GM08714 (cell line): ENCODE measurements at regions not wholly inside any gene's neighbourhood (a gene's known extent, or its start where the extent isn't known, plus 50 kb on each side); places are given as distances from the start of the nearest gene placed in this dataset.
"Not testable (repeated sequence)": the region's sequence is repeated elsewhere in the genome, so short reads cannot be mapped to it uniquely, and the experiment has no call there.

Experiments
- H3K4me3 ChIP-seq: fragments of 200-500 bp; sonication (Bioruptor generic); 2 replicates; pipeline ENCODE4 v1.5.1; 2014; ENCODE audit warnings: mild to moderate bottlenecking, low read length, inconsistent platforms
- ZNF274 ChIP-seq: IDR thresholded peaks from 2 replicates; pipeline ENCODE4 v1.6.1; 2012; ENCODE audit warnings: mild to moderate bottlenecking, low read depth, low read length

DNA sequence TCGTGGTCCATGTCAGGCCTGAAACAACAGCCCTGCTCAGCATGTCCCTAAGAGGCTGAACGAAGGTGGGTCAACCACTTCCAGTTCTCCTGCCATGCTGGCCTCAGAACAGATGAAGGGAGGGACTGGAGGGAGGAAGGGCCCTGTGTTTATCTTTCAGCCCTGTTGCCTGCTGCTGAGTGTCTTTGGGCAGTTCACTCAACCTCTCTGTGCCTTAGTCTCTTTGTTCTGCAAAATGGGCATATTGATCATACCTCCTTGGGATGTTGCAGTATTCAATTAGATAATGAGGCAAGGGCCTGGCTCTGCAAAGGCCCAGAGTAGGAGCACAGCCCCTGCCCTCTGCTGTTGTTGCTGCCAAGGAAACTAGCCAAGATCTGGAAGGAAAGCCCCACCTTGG, 207.5 kb downstream of the MN1 start:
- no peak overlapping the region for H3K4me3 ChIP-seq
- no peak for TF ChIP-seq ZNF274

DNA sequence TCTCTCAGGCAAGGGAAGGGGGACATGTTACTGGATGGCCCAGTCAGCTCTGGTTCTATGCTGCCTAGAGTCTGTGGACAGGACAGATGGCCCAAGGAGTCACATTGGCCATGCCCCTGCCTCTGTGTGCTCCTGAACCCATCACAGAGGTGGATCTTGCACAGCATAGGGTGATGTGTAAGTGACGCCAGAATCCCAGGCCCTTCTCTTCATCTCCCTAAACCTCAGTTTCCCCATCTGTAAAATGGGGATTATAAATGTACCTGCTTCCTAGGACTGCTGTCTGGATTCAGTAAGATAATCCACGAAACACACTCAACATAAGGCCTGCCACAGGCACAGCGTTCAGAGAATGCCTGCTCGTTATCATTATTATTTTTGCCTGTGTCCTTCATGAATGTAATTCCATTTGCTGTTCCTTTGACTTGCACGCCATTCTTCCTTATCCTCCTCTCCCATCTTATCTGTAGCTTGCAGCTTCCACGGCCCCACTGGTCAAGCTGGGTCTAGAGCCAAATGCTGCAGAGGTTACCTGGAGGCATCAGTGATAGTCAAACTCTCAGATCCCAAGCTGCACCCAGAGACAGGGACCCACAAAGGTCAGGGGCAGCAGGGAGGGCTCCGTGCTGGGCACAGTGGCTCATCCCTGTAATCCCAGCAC, 207.0 kb downstream of the MN1 start:
- no peak overlapping the region for H3K4me3 ChIP-seq
- TF ChIP-seq ZNF274: no peak

DNA sequence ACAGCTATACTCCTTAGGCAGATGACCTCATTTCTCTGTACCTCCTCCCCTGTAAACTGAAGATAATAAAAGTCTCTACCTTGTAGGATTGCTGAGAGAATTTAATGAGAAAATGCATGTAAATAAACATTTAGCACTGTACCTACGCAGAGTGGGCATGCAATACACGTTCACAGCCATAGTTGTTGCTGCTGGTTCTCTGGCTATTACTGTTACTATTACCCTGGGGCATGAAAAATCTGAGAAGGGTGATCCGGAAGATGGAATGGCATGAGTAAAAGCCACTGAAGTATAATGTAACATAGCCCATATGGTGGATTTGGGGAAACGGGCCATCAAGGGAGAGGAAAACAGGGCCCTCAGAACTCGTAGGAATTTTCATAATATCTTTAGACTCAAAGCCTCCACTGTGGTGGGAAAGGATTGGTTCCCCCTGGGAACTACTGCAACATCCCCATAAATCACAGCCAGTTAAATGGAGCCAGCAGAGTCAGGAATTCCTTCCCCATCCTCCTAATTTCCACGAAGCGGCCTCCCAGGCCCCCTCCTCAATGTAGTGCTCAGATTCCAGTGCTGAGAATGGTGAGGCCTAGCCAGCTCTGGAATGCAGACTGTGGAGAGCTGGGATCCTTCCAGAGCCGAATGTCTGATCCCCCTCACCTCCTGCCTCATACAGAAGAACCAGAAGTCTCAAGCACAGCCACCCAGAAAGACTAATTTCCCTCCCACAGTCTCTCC, 205.3 kb downstream of the MN1 start:
- no peak for TF ChIP-seq ZNF274
- no peak overlapping the region for H3K4me3 ChIP-seq

DNA sequence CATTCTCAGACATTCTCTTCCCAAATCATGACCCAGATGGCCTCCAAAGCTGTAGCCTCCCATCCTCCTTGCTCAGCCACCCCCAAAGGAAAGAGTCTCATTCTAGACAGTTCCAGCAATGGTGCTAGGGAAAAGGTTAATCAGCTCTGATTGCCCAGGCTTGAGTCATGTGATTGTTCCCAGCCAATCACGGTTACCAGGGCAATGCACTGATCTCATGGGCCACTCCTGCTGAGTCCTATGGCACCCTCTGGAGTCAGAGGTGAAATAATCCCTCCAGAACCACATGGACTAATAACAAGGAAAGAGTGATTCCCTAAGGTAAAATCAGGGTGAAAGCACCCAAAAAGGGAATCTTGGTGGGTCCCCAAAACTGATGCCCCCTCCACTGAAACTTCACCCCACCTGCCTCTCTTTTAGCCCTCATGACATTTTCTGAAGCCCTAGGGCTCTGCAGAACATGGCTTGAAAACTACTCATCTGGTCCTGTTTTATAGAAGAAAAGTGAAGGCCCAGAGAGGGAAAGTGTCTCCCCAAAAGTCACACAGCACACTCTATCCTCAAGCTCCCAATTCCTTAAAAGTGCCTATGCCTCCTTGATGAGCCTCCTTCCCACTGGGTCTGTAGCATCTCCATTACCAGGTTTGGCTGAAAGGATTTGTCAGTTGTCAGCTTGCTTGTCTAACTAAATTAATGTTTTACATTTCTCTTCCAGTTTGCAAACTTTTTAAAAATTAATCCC, 203.7 kb downstream of the MN1 start:
- no peak overlapping the region for H3K4me3 ChIP-seq
- TF ChIP-seq ZNF274: no peak

DNA sequence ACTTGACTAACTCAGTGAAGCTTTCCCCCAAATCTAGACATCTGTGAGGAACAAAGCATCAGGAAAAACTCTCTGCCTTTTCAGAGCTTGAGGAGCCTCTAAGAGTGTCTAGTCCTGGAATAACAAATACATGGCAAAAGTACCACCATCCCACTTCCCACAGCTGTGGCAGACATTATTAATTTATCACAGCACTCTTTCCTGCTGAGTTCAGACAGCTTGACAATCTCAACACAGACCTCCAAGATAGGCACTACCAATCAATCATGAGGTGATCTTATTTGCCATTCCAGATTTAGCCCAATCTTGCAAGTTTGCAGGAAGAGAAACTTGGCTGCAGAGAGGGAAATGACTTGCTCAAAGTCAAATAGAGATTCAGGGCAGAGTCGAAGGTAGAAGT, 202.8 kb downstream of the MN1 start:
- no peak for TF ChIP-seq ZNF274

DNA sequence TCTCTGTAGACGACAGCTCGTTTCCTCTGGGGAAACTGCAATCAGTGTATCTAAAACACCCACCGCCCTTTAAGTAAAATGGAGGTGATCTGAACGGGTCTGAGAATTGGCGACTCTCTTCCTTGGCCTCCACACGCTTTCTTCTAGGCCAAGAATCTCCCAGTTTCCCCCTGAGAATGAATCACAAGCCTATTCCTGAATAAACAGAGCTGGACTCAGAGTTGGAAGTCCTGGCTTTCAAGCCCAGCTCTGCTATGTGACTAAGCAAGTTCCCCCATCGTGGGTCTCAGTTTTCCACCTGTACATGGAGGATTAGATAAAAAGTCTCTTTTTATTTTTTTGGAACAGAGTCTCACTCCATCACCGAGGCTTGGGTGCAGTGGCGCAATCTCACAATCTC, 200.4 kb downstream of the MN1 start:
- no peak overlapping the region for H3K4me3 ChIP-seq
- no peak for TF ChIP-seq ZNF274

More for the DNA sequence above, 202.8 kb downstream of the MN1 start:
- H3K4me3 ChIP-seq: no peak overlapping the region

DNA sequence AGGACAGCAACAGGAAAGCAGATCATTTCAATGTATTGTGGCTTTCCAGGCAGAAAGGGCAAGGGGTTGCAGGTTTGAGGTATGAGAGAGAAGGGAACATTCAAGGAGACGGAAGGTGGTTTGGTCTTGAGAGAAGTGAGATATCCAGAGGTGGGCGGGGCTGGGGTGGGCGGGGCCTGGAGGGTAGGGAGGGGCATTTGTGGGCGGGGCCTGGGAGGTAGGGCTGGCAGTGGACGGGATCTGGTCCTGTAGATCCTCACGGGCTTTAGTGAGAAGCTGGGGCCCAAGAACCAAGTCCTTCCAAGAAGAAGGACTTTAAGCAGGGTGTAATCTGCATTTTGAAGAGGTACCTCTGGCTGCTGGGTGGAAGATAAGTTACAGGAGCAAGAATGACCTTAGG, 199.2 kb downstream of the MN1 start:
- TF ChIP-seq ZNF274: no peak

DNA sequence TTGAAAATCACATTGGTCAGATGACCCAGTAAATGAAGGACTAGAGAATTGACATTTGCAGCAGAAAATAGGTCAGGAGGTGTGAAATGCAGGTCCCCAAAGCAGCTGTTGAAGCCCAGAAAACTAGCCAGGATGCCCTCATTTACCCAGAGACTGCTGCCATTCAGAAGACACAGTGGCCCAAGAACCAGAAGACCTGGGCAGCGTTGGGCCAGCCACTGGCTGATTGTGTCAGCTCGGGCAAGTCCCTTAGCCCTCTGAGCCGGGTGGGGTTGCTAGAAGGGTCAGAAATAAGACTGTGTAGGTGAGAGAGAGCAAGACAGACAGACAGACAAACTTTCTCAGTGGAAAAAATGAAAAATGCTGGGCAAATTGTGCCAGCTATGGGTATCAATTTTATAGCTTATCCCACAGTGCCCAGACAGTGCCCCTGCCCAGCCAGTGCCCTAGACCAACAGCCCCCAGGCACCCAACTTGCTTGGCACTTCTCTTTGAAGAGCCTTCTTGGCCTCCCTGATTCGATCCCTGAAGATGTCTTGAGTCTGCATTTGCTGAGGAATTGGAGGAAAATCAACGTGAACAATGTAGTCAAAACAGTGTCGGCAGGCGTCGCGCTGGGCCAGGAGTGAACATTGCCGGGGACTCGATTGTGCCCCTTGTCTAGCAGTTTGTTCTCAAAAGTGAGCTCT, 198.3 kb downstream of the MN1 start:
- TF ChIP-seq ZNF274: no peak

More for the DNA sequence above, 199.2 kb downstream of the MN1 start:
- H3K4me3 ChIP-seq: no peak overlapping the region

DNA sequence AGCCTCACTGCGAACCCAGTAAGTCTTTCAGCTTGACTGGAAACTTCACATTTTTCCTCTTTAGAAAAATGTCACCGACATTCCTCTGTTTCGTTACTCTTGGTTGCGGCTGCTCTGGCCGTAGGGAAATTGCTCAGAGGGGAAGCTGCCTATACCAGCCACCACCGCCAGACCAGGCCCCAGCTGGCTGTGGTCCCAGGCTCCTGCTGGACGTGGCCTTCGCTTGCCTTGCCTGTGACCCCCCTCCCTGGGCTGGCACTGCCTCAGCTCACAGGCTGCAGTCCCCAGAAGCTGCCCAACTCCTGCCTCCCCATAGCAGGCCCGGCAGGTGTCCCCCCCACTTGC, 197.8 kb downstream of the MN1 start:
- H3K4me3 ChIP-seq: no peak overlapping the region
- no peak for TF ChIP-seq ZNF274

More for the DNA sequence above, 198.3 kb downstream of the MN1 start:
- no peak overlapping the region for H3K4me3 ChIP-seq

DNA sequence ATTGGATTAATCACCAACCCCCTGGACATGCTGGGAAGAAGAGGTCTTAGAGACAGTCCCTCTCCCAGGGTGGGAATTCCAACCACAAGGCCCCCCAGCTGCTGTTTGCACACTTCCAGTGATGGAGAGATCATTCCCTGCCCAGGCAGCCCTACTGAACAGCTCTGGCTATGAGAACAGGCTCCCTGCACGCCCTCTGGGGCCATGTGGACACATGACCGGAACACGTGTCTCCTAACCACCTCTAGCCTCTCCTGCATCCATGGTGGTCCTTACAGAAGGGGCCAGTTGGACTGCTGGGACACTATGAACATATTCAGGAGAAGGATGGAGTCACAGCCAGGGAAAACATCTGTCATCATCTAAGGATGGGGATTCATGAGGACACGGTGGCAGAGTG, 196.2 kb downstream of the MN1 start:
- no peak for TF ChIP-seq ZNF274
- no peak overlapping the region for H3K4me3 ChIP-seq

DNA sequence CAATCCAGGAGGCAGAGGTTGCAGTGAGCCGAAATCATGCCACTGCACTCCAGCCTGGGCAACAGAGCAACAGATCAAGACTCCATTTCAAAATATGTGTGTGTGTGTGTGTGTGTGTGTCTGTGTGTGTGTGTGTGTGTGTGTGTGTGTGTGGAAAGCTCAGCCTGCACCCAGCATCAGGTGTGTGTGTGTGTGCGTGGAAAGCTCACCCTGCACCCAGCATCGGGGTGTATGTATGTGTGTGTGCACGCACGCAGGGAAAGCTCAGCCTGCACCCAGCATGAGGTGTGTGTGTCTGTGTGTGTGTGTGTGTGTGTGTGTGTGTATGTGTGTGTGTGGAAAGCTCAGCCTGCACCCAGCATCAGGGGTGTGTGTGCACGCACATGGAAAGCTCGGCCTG, 193.8 kb downstream of the MN1 start:
- not testable (repeated sequence) for H3K4me3 ChIP-seq

DNA sequence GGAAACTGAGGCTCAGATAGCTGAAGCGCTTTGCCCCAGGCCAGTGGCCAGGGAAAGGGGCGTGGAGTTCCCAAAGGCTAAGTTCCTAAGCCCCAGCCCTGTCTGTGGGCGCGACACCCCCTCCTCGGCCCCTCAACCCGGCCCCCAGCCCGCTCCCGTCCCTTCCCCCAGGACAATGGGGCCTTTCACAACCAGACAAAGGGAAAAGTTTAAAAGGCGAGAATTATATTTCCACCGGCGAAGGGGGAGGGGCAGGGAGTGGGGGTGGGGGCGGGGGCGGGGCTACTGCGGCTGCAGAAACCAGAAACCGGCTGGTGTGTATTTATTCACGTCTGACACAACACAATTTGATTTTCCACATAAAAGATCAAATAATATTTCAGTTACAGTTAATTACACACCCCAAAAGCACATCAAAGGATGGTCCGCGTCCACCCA, 192.1 kb downstream of the MN1 start:
- no peak for TF ChIP-seq ZNF274

DNA sequence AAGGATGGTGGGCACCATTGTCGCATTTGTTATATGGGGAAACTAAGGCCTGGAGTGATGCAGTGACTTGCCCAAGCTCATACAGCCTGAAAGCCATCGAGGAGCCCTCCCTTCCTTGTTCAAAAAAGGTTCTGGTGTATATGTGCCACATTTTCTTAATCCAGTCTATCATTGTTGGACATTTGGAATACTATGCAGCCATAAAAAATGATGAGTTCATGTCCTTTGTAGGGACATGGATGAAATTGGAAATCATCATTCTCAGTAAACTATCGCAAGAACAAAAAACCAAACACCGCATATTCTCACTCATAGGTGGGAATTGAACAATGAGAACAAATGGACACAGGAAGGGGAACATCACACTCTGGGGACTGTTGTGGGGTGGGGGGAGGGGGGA, 191.4 kb downstream of the MN1 start:
- not testable (repeated sequence) for H3K4me3 ChIP-seq

More for the DNA sequence above, 192.1 kb downstream of the MN1 start:
- H3K4me3 ChIP-seq: no peak overlapping the region
